Loucy (cell line): ENCODE measurements at regions not wholly inside any gene's neighbourhood (a gene's known extent, or its start where the extent isn't known, plus 50 kb on each side); places are given as distances from the start of the nearest gene placed in this dataset.

Source experiments
- EZH2phosphoT487 ChIP-seq: fragments of 200-600 bp; IDR thresholded peaks from 2 replicates; pipeline ENCODE4 v1.6.1; 2018; ENCODE audit warnings: antibody characterized with exemption, mild to moderate bottlenecking, moderate library complexity, borderline replicate concordance
- TF ChIP-seq, protein P1 (sequence below): fragments of 200-600 bp; sonication (generic); conservative IDR thresholded peaks from 2 replicates; pipeline ENCODE4 v1.5.1; 2014; ENCODE audit warnings: mild to moderate bottlenecking, antibody characterized with exemption, low read length

DNA sequence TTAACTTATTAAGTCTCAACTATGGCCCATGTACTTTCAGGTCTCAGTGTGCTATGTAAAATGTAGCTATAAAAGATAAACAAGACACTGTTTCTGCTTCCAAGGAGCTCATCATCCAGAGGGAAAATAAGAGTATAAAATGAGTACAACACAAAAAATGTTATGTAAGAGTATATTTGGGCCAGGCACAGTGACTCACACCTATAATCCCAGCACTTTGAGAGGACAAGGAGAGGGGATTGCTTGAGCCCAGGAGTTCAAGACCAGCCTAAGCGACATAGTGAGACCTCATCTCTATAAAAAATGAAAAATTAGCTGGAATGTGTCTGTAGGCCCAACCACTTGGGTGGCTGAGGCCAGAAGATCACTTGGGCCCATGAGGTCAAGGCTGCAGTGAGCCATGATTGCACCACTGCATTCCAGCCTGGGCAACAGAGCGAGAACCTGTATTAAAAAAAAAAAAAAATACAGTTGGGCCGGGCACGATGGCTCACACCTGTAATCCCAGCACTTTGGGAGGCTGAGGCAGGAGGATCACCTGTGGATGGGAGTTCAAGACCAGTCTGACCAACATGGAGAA lies 124.0 kb downstream of the EDN1 start:
- TF ChIP-seq, protein P1, sequence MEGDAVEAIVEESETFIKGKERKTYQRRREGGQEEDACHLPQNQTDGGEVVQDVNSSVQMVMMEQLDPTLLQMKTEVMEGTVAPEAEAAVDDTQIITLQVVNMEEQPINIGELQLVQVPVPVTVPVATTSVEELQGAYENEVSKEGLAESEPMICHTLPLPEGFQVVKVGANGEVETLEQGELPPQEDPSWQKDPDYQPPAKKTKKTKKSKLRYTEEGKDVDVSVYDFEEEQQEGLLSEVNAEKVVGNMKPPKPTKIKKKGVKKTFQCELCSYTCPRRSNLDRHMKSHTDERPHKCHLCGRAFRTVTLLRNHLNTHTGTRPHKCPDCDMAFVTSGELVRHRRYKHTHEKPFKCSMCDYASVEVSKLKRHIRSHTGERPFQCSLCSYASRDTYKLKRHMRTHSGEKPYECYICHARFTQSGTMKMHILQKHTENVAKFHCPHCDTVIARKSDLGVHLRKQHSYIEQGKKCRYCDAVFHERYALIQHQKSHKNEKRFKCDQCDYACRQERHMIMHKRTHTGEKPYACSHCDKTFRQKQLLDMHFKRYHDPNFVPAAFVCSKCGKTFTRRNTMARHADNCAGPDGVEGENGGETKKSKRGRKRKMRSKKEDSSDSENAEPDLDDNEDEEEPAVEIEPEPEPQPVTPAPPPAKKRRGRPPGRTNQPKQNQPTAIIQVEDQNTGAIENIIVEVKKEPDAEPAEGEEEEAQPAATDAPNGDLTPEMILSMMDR = no peak
- TF ChIP-seq EZH2phosphoT487 = no peak
